CD4-positive, CD25-positive, alpha-beta regulatory T cell (primary cell): ENCODE measurements at regions not wholly inside any gene's neighbourhood (a gene's known extent, or its start where the extent isn't known, plus 50 kb on each side); places are given as distances from the start of the nearest gene placed in this dataset.

Experiments used
- ATAC-seq, 2 donors: fragments of 150-1000 bp; cut with Tn5 transposase; one replicate each; pipeline ENCODE4 v1.10.0; 2021; ENCODE audit warnings: low read depth in 2 of 2, moderate number of reproducible peaks in 2 of 2, moderate library complexity in 1 of 2
- DNase-seq, 3 donors: peaks; one replicate each; pipeline versions ENCODE4 v3.0.0 to v3.0.0-alpha.2; 2012 to 2022; ENCODE audit warnings: mixed read lengths in 1 of 3
- H3K27ac ChIP-seq: one replicate; pipeline ENCODE4 v1.7.0; 2013; ENCODE audit warnings: mild to moderate bottlenecking, low read length; ENCODE audit not compliant: insufficient read depth, poor library complexity, severe bottlenecking
- H3K27me3 ChIP-seq: one replicate; pipeline ENCODE4 v1.7.0; 2013; ENCODE audit warnings: low read length; ENCODE audit not compliant: control insufficient read depth, insufficient read depth
- H3K36me3 ChIP-seq: one replicate; pipeline ENCODE4 v1.7.0; 2013; ENCODE audit warnings: mild to moderate bottlenecking, low read length, moderate library complexity; ENCODE audit not compliant: control insufficient read depth, insufficient read depth
- H3K4me1 ChIP-seq: 2 replicates; pipeline ENCODE4 v1.7.0; 2013; ENCODE audit warnings: mild to moderate bottlenecking, low read length; ENCODE audit not compliant: insufficient read depth, control insufficient read depth, poor library complexity, severe bottlenecking
- H3K4me3 ChIP-seq: one replicate; pipeline ENCODE4 v1.7.0; 2013; ENCODE audit warnings: low read depth, mild to moderate bottlenecking, low read length, moderate library complexity
- H3K9me3 ChIP-seq, 2 experiments: 1 replicate in 1 of 2; 2 replicates in 1 of 2; pipeline ENCODE4 v1.7.0; 2013; ENCODE audit warnings: low read length in 2 of 2, mild to moderate bottlenecking in 1 of 2, moderate library complexity in 1 of 2; ENCODE audit not compliant: control insufficient read depth in 2 of 2
- H3K27ac Mint-ChIP-seq, 3 donors: one replicate each; pipeline ENCODE4 v1.8.0; 2020 to 2022; ENCODE audit warnings: mild to moderate bottlenecking in 3 of 3, mixed read lengths in 3 of 3, moderate library complexity in 2 of 3
- H3K27me3 Mint-ChIP-seq: one replicate; pipeline ENCODE4 v1.8.0; 2022; ENCODE audit warnings: mild to moderate bottlenecking, mixed read lengths
- H3K36me3 Mint-ChIP-seq: one replicate; pipeline ENCODE4 v1.8.0; 2020; ENCODE audit warnings: mixed read lengths
- H3K4me1 Mint-ChIP-seq, 4 donors: one replicate each; pipeline ENCODE4 v1.8.0; 2020 to 2022; ENCODE audit warnings: mixed read lengths in 4 of 4, mild to moderate bottlenecking in 1 of 4
- H3K4me3 Mint-ChIP-seq, 4 donors: one replicate each; pipeline ENCODE4 v1.8.0; 2020 to 2022; ENCODE audit warnings: mild to moderate bottlenecking in 4 of 4, mixed read lengths in 4 of 4, moderate library complexity in 3 of 4
- H3K9me3 Mint-ChIP-seq, 7 donors: one replicate each; pipeline ENCODE4 v1.8.0; 2020 to 2022; ENCODE audit warnings: mixed read lengths in 7 of 7, mild to moderate bottlenecking in 3 of 7, moderate library complexity in 2 of 7

DNA sequence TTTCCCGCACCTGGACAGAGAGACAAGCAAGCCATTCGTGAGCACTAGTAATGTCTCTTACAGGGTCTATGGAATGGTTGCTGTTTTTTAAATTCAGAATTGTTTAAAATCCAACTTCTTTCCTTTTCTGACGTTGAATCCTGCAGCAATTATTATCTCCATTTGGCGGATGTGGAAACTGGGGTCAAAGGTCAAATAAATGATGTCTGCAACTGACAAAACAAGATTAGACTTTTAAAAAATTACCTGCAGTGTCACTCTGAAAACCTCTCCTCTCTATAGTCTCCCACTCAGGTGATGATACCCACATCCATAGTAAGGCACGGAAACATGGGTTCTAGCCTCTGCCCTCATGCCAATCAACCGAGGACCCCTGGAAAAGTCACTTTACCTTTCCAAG is 142.7 kb upstream of the SMIM23 start:
- Histone ChIP-seq H3K9me3 (no peaks in the 10 kb centered on the region), H3K4me3 (no peak overlapping the region), H3K36me3 (no peaks in the 10 kb centered on the region), H3K27ac (no peak overlapping the region), H3K4me1 (no peaks in the 10 kb centered on the region), H3K27me3 (no peaks in the 10 kb centered on the region)
- Mint-ChIP-seq H3K9me3 (peaks cover 0 to 3% (median 0%) of the 10 kb centered on the region in 7 donors), H3K36me3 (no peaks in the 10 kb centered on the region), H3K27ac (no peak overlapping the region), H3K27me3 (peaks cover 5% of the 10 kb centered on the region), H3K4me1 (no peaks in the 10 kb centered on the region), H3K4me3 (no peak overlapping the region)
- DNase-seq (no peak), ATAC-seq (no peak)

GRCh38 chr5:171644536-171644935 is 141.1 kb upstream of the SMIM23 start:
- Histone ChIP-seq H3K27ac (no peak overlapping the region), H3K9me3 (no peaks in the 10 kb centered on the region), H3K4me3 (no peak overlapping the region), H3K4me1 (no peaks in the 10 kb centered on the region), H3K27me3 (no peaks in the 10 kb centered on the region), H3K36me3 (no peaks in the 10 kb centered on the region)
- DNase-seq (no peak), ATAC-seq (no peak)
- Mint-ChIP-seq H3K9me3 (peaks cover 0 to 3% (median 0%) of the 10 kb centered on the region in 7 donors), H3K27me3 (peaks cover 5% of the 10 kb centered on the region), H3K4me3 (no peak overlapping the region), H3K4me1 (no peaks in the 10 kb centered on the region), H3K36me3 (no peaks in the 10 kb centered on the region), H3K27ac (no peak overlapping the region)

- Histone ChIP-seq H3K4me3 (no peak overlapping the region), H3K36me3 (no peaks in the 10 kb centered on the region), H3K27ac (no peak overlapping the region), H3K27me3 (no peaks in the 10 kb centered on the region), H3K9me3 (no peaks in the 10 kb centered on the region), H3K4me1 (no peaks in the 10 kb centered on the region)
- DNase-seq (no peak), ATAC-seq (no peak)
- H3K9me3 Mint-ChIP-seq: peaks cover 0 to 3% (median 0%) of the 10 kb centered on the region in 7 donors
- no peak overlapping the region for H3K27ac Mint-ChIP-seq
- peaks cover 4% of the 10 kb centered on the region for H3K27me3 Mint-ChIP-seq
- H3K4me1 Mint-ChIP-seq: no peaks in the 10 kb centered on the region
- no peak overlapping the region for H3K4me3 Mint-ChIP-seq
- no peaks in the 10 kb centered on the region for H3K36me3 Mint-ChIP-seq
These were observed 139.2 kb upstream of the SMIM23 start for GRCh38 chr5:171646102-171647042.

- ATAC-seq (no peak), DNase-seq (no peak)
- no peaks in the 10 kb centered on the region for H3K4me1 Mint-ChIP-seq
- H3K9me3 Mint-ChIP-seq: peaks cover 0 to 3% (median 0%) of the 10 kb centered on the region in 7 donors
- no peak overlapping the region for H3K4me3 Mint-ChIP-seq
- peaks cover 4% of the 10 kb centered on the region for H3K27me3 Mint-ChIP-seq
- Histone ChIP-seq H3K4me1 (no peaks in the 10 kb centered on the region), H3K27ac (no peak overlapping the region), H3K4me3 (no peak overlapping the region), H3K27me3 (no peaks in the 10 kb centered on the region), H3K9me3 (no peaks in the 10 kb centered on the region), H3K36me3 (no peaks in the 10 kb centered on the region)
- no peaks in the 10 kb centered on the region for H3K36me3 Mint-ChIP-seq
- no peak overlapping the region for H3K27ac Mint-ChIP-seq
These were observed 138.3 kb upstream of the SMIM23 start for GRCh38 chr5:171647043-171647903.

DNA sequence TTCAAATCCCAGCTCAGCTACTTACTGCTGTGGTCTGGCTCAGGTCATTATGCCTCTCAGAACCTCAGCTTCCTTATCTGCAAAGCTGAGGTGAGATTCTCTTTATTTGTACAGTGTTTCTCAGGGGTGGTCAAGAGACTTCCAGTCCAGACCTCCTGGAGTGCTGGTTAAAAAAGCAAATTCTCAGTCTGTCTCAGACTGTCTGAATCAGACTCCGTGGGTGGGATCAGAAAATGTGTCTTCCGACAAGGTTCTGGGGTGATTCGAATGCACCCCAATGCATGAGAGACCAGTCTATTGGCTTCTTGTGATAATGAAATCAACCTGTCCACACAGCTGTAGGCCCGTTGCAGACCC is 137.7 kb upstream of the SMIM23 start:
- Histone ChIP-seq H3K36me3 (no peaks in the 10 kb centered on the region), H3K27ac (no peak overlapping the region), H3K4me3 (no peak overlapping the region), H3K9me3 (no peaks in the 10 kb centered on the region), H3K27me3 (no peaks in the 10 kb centered on the region), H3K4me1 (no peaks in the 10 kb centered on the region)
- no peak for DNase-seq
- Mint-ChIP-seq H3K4me1 (no peaks in the 10 kb centered on the region), H3K36me3 (no peaks in the 10 kb centered on the region), H3K27me3 (peaks cover 5% of the 10 kb centered on the region), H3K4me3 (no peak overlapping the region), H3K9me3 (peaks cover 0 to 3% (median 0%) of the 10 kb centered on the region in 7 donors), H3K27ac (no peak overlapping the region)
- ATAC-seq: no peak

- no peaks in the 10 kb centered on the region for H3K36me3 ChIP-seq
- DNase-seq (no peak), ATAC-seq (no peak)
- no peaks in the 10 kb centered on the region for H3K4me1 ChIP-seq
- no peaks in the 10 kb centered on the region for H3K4me1 Mint-ChIP-seq
- H3K9me3 Mint-ChIP-seq: peaks cover 0 to 4% (median 0%) of the 10 kb centered on the region in 7 donors
- no peak overlapping the region for H3K4me3 Mint-ChIP-seq
- no peak overlapping the region for H3K4me3 ChIP-seq
- H3K27me3 Mint-ChIP-seq: peaks cover 10% of the 10 kb centered on the region
- no peaks in the 10 kb centered on the region for H3K27me3 ChIP-seq
- no peaks in the 10 kb centered on the region for H3K36me3 Mint-ChIP-seq
- H3K27ac ChIP-seq: no peak overlapping the region
- no peaks in the 10 kb centered on the region for H3K9me3 ChIP-seq
- no peak overlapping the region for H3K27ac Mint-ChIP-seq
These were observed 137.1 kb upstream of the SMIM23 start for GRCh38 chr5:171648279-171649074.

DNA sequence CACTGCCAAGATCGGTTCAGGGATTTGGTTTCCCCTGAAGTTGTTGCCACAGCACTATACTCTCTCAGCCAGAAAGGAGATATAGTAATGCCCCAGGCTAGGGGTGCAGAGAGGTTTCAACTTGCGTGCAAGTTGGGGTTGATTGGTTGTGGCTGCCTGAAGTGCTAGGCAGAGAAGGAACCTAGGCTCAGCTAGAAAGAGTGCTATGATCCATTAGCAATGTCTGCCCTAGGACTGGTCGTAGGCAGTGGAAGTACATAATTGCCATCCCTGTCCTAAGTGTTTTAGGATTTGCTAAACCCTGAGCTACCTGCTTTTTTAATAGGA is 136.6 kb upstream of the SMIM23 start:
- Mint-ChIP-seq H3K27me3 (peaks cover 10% of the 10 kb centered on the region), H3K27ac (no peak overlapping the region), H3K36me3 (no peaks in the 10 kb centered on the region), H3K4me3 (no peak overlapping the region), H3K9me3 (peaks cover 0 to 6% (median 0%) of the 10 kb centered on the region in 7 donors), H3K4me1 (no peaks in the 10 kb centered on the region)
- Histone ChIP-seq H3K36me3 (no peaks in the 10 kb centered on the region), H3K27me3 (no peaks in the 10 kb centered on the region), H3K9me3 (no peaks in the 10 kb centered on the region), H3K4me1 (no peaks in the 10 kb centered on the region), H3K27ac (no peak overlapping the region), H3K4me3 (no peak overlapping the region)
- no peak for DNase-seq
- no peak for ATAC-seq
